KOPT-K1 (cell line): ENCODE measurements at regions not wholly inside any gene's neighbourhood (a gene's known extent, or its start where the extent isn't known, plus 50 kb on each side); places are given as distances from the start of the nearest gene placed in this dataset.
"Not testable (repeated sequence)": the region's sequence is repeated elsewhere in the genome, so short reads cannot be mapped to it uniquely, and the experiment has no call there.

Experiments
- H3K27ac ChIP-seq: fragments of 200-600 bp; sonication (generic); 2 replicates; pipeline ENCODE4 v1.5.1; 2016; ENCODE audit warnings: antibody characterized with exemption, mild to moderate bottlenecking, low read depth, low read length; ENCODE audit not compliant: poor library complexity, severe bottlenecking
- H3K36me3 ChIP-seq: fragments of 200-600 bp; sonication (generic); 2 replicates; pipeline ENCODE4 v1.5.1; 2017; ENCODE audit warnings: antibody characterized with exemption, mild to moderate bottlenecking, low read length, moderate library complexity; ENCODE audit not compliant: insufficient read depth
- H3K9me3 ChIP-seq: fragments of 200-600 bp; sonication (generic); 2 replicates; pipeline ENCODE4 v1.5.1; 2017; ENCODE audit warnings: antibody characterized with exemption, low read length, mild to moderate bottlenecking; ENCODE audit not compliant: insufficient read depth, poor library complexity, severe bottlenecking

DNA sequence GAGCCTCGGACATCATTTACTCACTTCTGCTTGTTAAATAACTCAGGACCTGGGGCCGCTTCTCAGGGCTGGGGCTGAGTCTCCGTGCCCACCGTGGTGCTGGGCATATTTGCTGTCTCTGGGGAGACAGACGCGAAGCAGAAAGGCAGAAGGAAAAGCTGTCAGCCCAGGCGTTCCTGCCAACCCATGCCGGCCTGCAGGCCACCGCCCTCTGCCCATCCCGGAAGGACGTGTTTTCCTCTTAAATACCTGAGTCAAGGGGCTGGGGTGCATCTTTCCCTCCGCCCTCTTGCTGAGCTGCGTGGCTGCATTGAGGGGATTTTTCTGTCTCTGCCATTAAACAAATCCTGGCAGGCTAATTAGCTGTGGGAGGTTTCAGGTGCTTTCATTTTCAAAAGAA lies 65.3 kb upstream of the SFSWAP start:
- H3K36me3 ChIP-seq, H3K9me3 ChIP-seq, H3K27ac ChIP-seq: not testable (repeated sequence)

- H3K27ac ChIP-seq, H3K36me3 ChIP-seq, H3K9me3 ChIP-seq: not testable (repeated sequence)
Measured at GRCh38 chr12:131646444-131646843, 64.4 kb upstream of the SFSWAP start.

GRCh38 chr12:131647667-131648066 lies 63.2 kb upstream of the SFSWAP start:
- Histone ChIP-seq H3K27ac (no peak overlapping the region), H3K36me3 (no peaks in the 10 kb centered on the region), H3K9me3 (no peaks in the 10 kb centered on the region)

DNA sequence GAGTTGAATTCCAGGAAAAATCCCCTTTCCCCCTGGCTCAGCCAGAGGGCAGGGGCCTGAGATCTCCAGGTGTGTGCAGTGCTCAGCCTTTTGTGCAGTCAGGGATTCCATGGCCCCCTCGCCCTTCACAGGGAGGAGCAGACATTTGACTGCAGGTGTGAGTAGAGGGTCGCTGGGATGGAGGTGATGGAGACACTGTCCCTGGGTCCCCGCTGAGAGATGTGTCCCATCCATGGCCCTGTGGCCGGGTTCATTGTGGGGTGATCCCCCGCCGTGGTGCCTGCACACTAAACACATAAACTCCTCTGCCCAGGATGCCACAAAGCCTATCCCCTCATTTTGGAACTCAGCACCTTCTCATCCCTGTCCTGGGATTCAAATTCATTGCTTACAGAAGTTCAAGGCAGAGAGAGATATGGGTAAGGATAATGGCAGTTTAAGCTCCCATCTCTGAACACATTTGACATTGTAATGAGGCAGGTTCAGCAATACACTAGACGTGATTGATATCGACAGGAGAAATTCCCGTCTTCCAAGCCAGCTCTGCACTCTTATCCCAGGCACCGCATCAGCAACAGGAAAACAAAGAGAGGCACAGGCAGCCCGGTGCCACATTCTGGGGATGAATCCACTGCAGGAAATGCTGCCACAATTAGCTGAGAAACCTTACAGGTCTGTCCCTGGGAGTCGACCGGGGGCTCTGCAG lies 55.3 kb upstream of the SFSWAP start:
- not testable (repeated sequence) for H3K36me3 ChIP-seq, H3K9me3 ChIP-seq, H3K27ac ChIP-seq

DNA sequence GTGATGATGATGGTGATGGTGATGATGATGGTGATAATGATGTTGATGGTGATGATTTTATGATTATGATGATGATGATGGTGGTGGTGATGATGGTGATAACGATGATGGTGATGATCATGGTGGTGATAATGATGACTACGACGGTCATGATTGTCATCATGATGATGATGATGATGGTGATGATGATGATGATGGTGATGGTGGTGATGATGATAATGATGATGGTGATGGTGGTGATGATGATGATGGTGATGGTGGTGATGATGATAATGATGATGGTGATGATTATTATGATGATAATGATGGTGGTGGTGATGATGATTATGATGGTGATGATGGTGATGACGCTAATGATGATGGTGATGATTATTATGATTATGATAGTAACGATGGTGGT lies 54.1 kb upstream of the SFSWAP start:
- not testable (repeated sequence) for H3K36me3 ChIP-seq, H3K27ac ChIP-seq, H3K9me3 ChIP-seq

GRCh38 chr12:131658605-131659004 lies 52.3 kb upstream of the SFSWAP start:
- not testable (repeated sequence) for H3K27ac ChIP-seq, H3K9me3 ChIP-seq, H3K36me3 ChIP-seq

DNA sequence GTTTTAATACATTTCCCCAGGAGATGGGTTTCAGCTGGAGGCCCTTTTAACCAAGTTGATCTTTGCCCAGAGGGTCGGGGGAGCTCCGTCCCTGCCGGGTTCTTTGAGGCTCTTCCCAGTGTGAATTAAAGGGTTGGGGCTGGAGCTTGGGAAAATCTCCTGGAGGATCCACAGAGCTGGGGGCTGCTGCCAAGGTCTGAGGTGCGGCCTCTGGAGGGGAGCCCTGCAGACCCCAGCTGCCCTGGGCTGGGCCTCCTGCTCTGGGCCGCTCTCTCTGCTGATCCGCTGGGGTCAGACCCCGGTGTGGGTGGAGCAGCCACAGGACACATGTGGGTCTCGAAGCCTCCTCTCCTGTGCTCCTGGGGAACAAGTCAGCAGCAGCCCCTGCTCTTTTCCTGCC lies 51.4 kb upstream of the SFSWAP start:
- not testable (repeated sequence) for H3K36me3 ChIP-seq, H3K27ac ChIP-seq, H3K9me3 ChIP-seq

GRCh38 chr12:131659976-131660375 lies 50.9 kb upstream of the SFSWAP start:
- not testable (repeated sequence) for H3K9me3 ChIP-seq, H3K27ac ChIP-seq, H3K36me3 ChIP-seq

DNA sequence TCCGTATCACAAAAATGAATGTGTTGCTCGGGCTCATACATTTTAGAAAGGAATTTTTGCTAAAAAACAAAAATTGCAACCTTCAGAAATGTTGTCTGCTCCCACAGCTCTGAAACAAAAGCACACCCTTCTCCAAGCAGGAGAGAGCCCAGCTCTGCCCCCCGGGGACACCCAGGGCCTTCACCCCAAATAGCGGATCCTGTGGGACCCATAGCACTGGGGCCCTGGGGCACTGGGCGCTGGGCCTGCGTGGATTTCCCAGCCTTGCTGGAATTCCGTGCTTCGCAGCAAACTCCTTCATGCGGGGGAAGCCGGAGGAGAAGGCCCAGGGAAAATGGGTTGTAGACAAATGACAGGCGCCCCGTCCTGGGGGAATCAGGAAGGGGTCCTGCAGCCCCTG lies 50.5 kb upstream of the SFSWAP start:
- not testable (repeated sequence) for H3K36me3 ChIP-seq, H3K9me3 ChIP-seq, H3K27ac ChIP-seq
